ENCODE measurements at regions not wholly inside any gene's neighbourhood (a gene's known extent, or its start where the extent isn't known, plus 50 kb on each side); places are given as distances from the start of the nearest gene placed in this dataset.

DNA sequence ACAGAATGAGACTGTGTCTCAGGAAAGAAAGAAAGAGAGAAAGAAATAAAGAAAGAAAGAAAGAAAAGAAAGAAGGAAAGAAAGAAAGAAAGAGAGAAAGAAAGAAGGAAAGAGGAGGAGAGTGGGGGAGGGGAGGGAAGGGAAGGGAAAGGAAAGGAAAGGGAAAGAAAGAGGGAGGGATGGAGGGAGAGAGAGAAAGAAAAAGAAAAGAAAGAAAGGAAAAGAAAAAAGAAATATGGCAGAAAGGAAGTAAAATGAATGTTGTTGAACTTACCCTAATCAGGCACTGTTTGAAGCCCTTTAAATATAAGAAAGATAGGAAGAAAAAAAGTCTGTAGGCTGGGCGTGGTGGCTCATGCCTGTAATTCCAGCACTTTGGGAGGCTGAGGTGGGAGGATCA is 276.1 kb downstream of the INSC start:
- Histone ChIP-seq H3K36me3 (no peaks in the 10 kb centered on the region), H3K4me3 (ENCODE audit: low read depth, low read length) (no peak overlapping the region), H3K9me3 (no peaks in the 10 kb centered on the region), H3K4me1 (no peaks in the 10 kb centered on the region), H3K27me3 (no peaks in the 10 kb centered on the region)
- DNase-seq = no peak
- TF ChIP-seq, protein P1, sequence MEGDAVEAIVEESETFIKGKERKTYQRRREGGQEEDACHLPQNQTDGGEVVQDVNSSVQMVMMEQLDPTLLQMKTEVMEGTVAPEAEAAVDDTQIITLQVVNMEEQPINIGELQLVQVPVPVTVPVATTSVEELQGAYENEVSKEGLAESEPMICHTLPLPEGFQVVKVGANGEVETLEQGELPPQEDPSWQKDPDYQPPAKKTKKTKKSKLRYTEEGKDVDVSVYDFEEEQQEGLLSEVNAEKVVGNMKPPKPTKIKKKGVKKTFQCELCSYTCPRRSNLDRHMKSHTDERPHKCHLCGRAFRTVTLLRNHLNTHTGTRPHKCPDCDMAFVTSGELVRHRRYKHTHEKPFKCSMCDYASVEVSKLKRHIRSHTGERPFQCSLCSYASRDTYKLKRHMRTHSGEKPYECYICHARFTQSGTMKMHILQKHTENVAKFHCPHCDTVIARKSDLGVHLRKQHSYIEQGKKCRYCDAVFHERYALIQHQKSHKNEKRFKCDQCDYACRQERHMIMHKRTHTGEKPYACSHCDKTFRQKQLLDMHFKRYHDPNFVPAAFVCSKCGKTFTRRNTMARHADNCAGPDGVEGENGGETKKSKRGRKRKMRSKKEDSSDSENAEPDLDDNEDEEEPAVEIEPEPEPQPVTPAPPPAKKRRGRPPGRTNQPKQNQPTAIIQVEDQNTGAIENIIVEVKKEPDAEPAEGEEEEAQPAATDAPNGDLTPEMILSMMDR (IDR thresholded peaks at IDR 0.05; ENCODE audit: low read depth, low read length) = no peak

- TF ChIP-seq, protein P1 (IDR thresholded peaks at IDR 0.05; ENCODE audit: low read depth, low read length) = no peak
- no peaks in the 10 kb centered on the region for H3K36me3 ChIP-seq
- H3K9me3 ChIP-seq = no peaks in the 10 kb centered on the region
- no peak for DNase-seq
- H3K4me3 ChIP-seq (ENCODE audit: low read depth, low read length) = no peak overlapping the region
- no peaks in the 10 kb centered on the region for H3K4me1 ChIP-seq
- no peaks in the 10 kb centered on the region for H3K27me3 ChIP-seq
Measured at GRCh38 chr11:15396778-15397177, 282.1 kb downstream of the INSC start.

GRCh38 chr11:15406851-15407351 is 292.2 kb downstream of the INSC start:
- no peaks in the 10 kb centered on the region for H3K9me3 ChIP-seq
- H3K27me3 ChIP-seq = no peaks in the 10 kb centered on the region
- H3K4me1 ChIP-seq = no peaks in the 10 kb centered on the region
- TF ChIP-seq, protein P1 (IDR thresholded peaks at IDR 0.05; ENCODE audit: low read depth, low read length) = no peak
- no peak for DNase-seq
- H3K36me3 ChIP-seq = no peaks in the 10 kb centered on the region
- H3K4me3 ChIP-seq (ENCODE audit: low read depth, low read length) = no peak overlapping the region

- no peak for DNase-seq
- Histone ChIP-seq H3K36me3 (no peaks in the 10 kb centered on the region), H3K27me3 (no peaks in the 10 kb centered on the region), H3K9me3 (no peaks in the 10 kb centered on the region), H3K4me3 (ENCODE audit: low read depth, low read length) (no peak overlapping the region), H3K4me1 (no peaks in the 10 kb centered on the region)
- TF ChIP-seq, protein P1 (IDR thresholded peaks at IDR 0.05; ENCODE audit: low read depth, low read length) = no peak
Measured at GRCh38 chr11:15412054-15412453, 297.3 kb downstream of the INSC start.

- H3K9me3 ChIP-seq = no peaks in the 10 kb centered on the region
- H3K27me3 ChIP-seq = no peaks in the 10 kb centered on the region
- H3K36me3 ChIP-seq = no peaks in the 10 kb centered on the region
- H3K4me3 ChIP-seq (ENCODE audit: low read depth, low read length) = no peak overlapping the region
- no peaks in the 10 kb centered on the region for H3K4me1 ChIP-seq
- TF ChIP-seq, protein P1 (IDR thresholded peaks at IDR 0.05; ENCODE audit: low read depth, low read length) = no peak
- no peak for DNase-seq
Measured at GRCh38 chr11:15418921-15419320, 304.2 kb downstream of the INSC start.

GRCh38 chr11:15419696-15420095 is 305.0 kb downstream of the INSC start:
- no peaks in the 10 kb centered on the region for H3K4me1 ChIP-seq
- no peak overlapping the region for H3K4me3 ChIP-seq (ENCODE audit: low read depth, low read length)
- no peaks in the 10 kb centered on the region for H3K36me3 ChIP-seq
- no peak for DNase-seq
- H3K9me3 ChIP-seq = no peaks in the 10 kb centered on the region
- TF ChIP-seq, protein P1 (IDR thresholded peaks at IDR 0.05; ENCODE audit: low read depth, low read length) = no peak
- H3K27me3 ChIP-seq = no peaks in the 10 kb centered on the region

Data from BE2C (cell line).